Stomach (tissue), 8 donors: ENCODE measurements at regions not wholly inside any gene's neighbourhood (a gene's known extent, or its start where the extent isn't known, plus 50 kb on each side); places are given as distances from the start of the nearest gene placed in this dataset.

Source experiments
- DNase-seq, 2 donors: peaks; one replicate each; pipeline versions ENCODE4 v3.0.0 to v3.0.0-alpha.2; 2013 to 2019
- H3K27ac ChIP-seq, 5 donors: fragments of 200-600 bp in 4 of 5; sonication (generic) in 4 of 5; one replicate each; pipeline ENCODE4 v1.5.1; 2013 to 2019; ENCODE audit warnings: mild to moderate bottlenecking in 1 of 5, moderate library complexity in 1 of 5
- H3K27me3 ChIP-seq, 3 donors: fragments of 200-600 bp; sonication (generic); one replicate each; pipeline ENCODE4 v1.5.1; 2017 to 2019; ENCODE audit warnings: mixed run types in 1 of 3
- H3K36me3 ChIP-seq, 4 donors: fragments of 200-600 bp; sonication (generic); 1 replicate in 3 of 4; 2 replicates in 1 of 4; pipeline ENCODE4 v1.5.1; 2016 to 2019
- H3K4me1 ChIP-seq, 4 donors: fragments of 200-600 bp; sonication (generic); one replicate each; pipeline ENCODE4 v1.5.1; 2016 to 2019
- H3K4me3 ChIP-seq, 4 donors: fragments of 200-600 bp; sonication (generic) in 3 of 4; one replicate each; pipeline ENCODE4 v1.5.1; 2016 to 2019; ENCODE audit warnings: mild to moderate bottlenecking in 1 of 4
- H3K9me3 ChIP-seq, 4 donors: fragments of 200-600 bp; sonication (generic); one replicate each; pipeline ENCODE4 v1.5.1; 2016 to 2019
- CTCF ChIP-seq, 7 experiments: fragments of 450-650 bp in 4 of 7; fragments of 200-600 bp in 3 of 7; sonication (generic) in 3 of 7; IDR thresholded peaks; one replicate each; pipeline ENCODE4 v1.5.1; 2016 to 2019; ENCODE audit warnings: antibody characterized with exemption in 7 of 7, control low read depth in 2 of 7, mild to moderate bottlenecking in 1 of 7
- EP300 ChIP-seq: sonication (generic); formaldehyde crosslinking; IDR thresholded peaks from one replicate; pipeline ENCODE4 v1.6.1; 2017; ENCODE audit warnings: antibody characterized with exemption
- POLR2A ChIP-seq, 4 donors: fragments of 450-650 bp; IDR thresholded peaks; one replicate each; pipeline ENCODE4 v1.6.1; 2016; ENCODE audit warnings: antibody characterized with exemption in 4 of 4, control low read depth in 2 of 4, mild to moderate bottlenecking in 1 of 4, moderate library complexity in 1 of 4
- POLR2AphosphoS5 ChIP-seq, 3 donors: sonication (generic); formaldehyde crosslinking; IDR thresholded peaks; one replicate each; pipeline ENCODE4 v1.6.1; 2016; ENCODE audit warnings: antibody characterized with exemption in 3 of 3
- WGBS, 5 donors: extraction: QIAGEN DNeasy Blood & Tissue Kit in 3 of 5; methylation state at CpG; one replicate each; pipeline versions ENCODE4 v1.1.5 to v1.1.7; 2013 to 2018; 5-methylcytosine and 5-hydroxymethylcytosine counted together
- intact Hi-C: fragments of 100-400 bp; cut with DNase I; formaldehyde crosslinking; loops from one replicate; pipeline ENCODE4 v1.15.1; 2023; ENCODE audit warnings: low total_unique reads
- donor health status: healthy with polysubstance abuse.
- donor health status: Bipolar disorder and iron deficiency.
- donor health status: healthy.

GRCh38 chr11:82559609-82560008 lies 174.1 kb downstream of the FAM181B start:
- Histone ChIP-seq H3K27me3 (no peaks in the 10 kb centered on the region), H3K4me1 (no peaks in the 10 kb centered on the region), H3K9me3 (no peaks in the 10 kb centered on the region), H3K27ac (no peak overlapping the region), H3K4me3 (no peak overlapping the region), H3K36me3 (no peaks in the 10 kb centered on the region)
- WGBS, 5 donors = 63 to 71% (median 66%) methylated on average over 2 of the region's 2 CpGs
- no peak for TF ChIP-seq POLR2AphosphoS5 (IDR thresholded peaks at IDR 0.05)
- TF ChIP-seq EP300 = no peak
- intact Hi-C loops = no loop called here
- peak in 1 of 2 donors; percentile 9 for DNase-seq

- DNase-seq = peak in 1 of 2 donors; percentile 6
- 49 to 71% (median 57%) methylated on average over 4 of the region's 4 CpGs for WGBS, 5 donors
- Histone ChIP-seq H3K9me3 (no peaks in the 10 kb centered on the region), H3K36me3 (no peaks in the 10 kb centered on the region), H3K4me1 (no peaks in the 10 kb centered on the region), H3K27me3 (no peaks in the 10 kb centered on the region), H3K4me3 (no peak overlapping the region), H3K27ac (no peak overlapping the region)
- no peak for TF ChIP-seq POLR2A (IDR thresholded peaks at IDR 0.05)
- TF ChIP-seq POLR2AphosphoS5 (IDR thresholded peaks at IDR 0.05) = no peak
- no peak for TF ChIP-seq CTCF (IDR thresholded peaks at IDR 0.05)
- TF ChIP-seq EP300 = no peak
- intact Hi-C loops = no loop called here
Measured at GRCh38 chr11:82557274-82557673, 176.4 kb downstream of the FAM181B start.

- intact Hi-C loops = no loop called here
- Histone ChIP-seq H3K36me3 (no peaks in the 10 kb centered on the region), H3K4me1 (no peaks in the 10 kb centered on the region), H3K27me3 (no peaks in the 10 kb centered on the region), H3K4me3 (no peak overlapping the region), H3K9me3 (no peaks in the 10 kb centered on the region), H3K27ac (no peak overlapping the region)
- TF ChIP-seq POLR2AphosphoS5 (IDR thresholded peaks at IDR 0.05) (no peak), EP300 (no peak), CTCF (IDR thresholded peaks at IDR 0.05) (no peak), POLR2A (IDR thresholded peaks at IDR 0.05) (no peak)
- no peak for DNase-seq
Measured at GRCh38 chr11:82556210-82556609, 177.5 kb downstream of the FAM181B start.

- peaks cover 0 to 4% (median 0%) of the 10 kb centered on the region in 4 donors for H3K9me3 ChIP-seq
- H3K27me3 ChIP-seq = no peaks in the 10 kb centered on the region
- WGBS, 5 donors = 9 to 24% (median 18%) methylated on average over 3 of the region's 3 CpGs
- TF ChIP-seq POLR2A (IDR thresholded peaks at IDR 0.05) (no peak), POLR2AphosphoS5 (IDR thresholded peaks at IDR 0.05) (no peak), EP300 (no peak), CTCF (IDR thresholded peaks at IDR 0.05) (no peak)
- no peaks in the 10 kb centered on the region for H3K36me3 ChIP-seq
- no peak overlapping the region for H3K4me3 ChIP-seq
- H3K4me1 ChIP-seq = no peaks in the 10 kb centered on the region
- no peak for DNase-seq
- no peak overlapping the region for H3K27ac ChIP-seq
- intact Hi-C loops = no loop called here
Measured at GRCh38 chr11:82546661-82547557, 186.8 kb downstream of the FAM181B start.

- TF ChIP-seq POLR2AphosphoS5 (IDR thresholded peaks at IDR 0.05) = no peak
- no peak for TF ChIP-seq CTCF (IDR thresholded peaks at IDR 0.05)
- no peak for TF ChIP-seq POLR2A (IDR thresholded peaks at IDR 0.05)
- TF ChIP-seq EP300 = no peak
- Histone ChIP-seq H3K4me1 (no peaks in the 10 kb centered on the region), H3K27ac (no peak overlapping the region), H3K36me3 (no peaks in the 10 kb centered on the region), H3K27me3 (no peaks in the 10 kb centered on the region), H3K4me3 (no peak overlapping the region), H3K9me3 (no peaks in the 10 kb centered on the region)
- intact Hi-C loops = no loop called here
- DNase-seq = no peak
Measured at GRCh38 chr11:82539669-82540068, 194.0 kb downstream of the FAM181B start.
